H54 (cell line): ENCODE measurements at regions not wholly inside any gene's neighbourhood (a gene's known extent, or its start where the extent isn't known, plus 50 kb on each side); places are given as distances from the start of the nearest gene placed in this dataset.

ENCODE experiments used
- DNase-seq: peaks from one replicate; pipeline ENCODE4 v3.0.0; 2011; ENCODE audit warnings: low spot score, mixed read lengths; ENCODE audit not compliant: insufficient read length
- FAIRE-seq: peaks from 3 replicates; lab custom pipeline; 2011; peaks lifted over from hg19 to GRCh38; lab: Jason Lieb, UNC
- POLR2A ChIP-seq: IDR thresholded peaks from 2 replicates; pipeline ENCODE4 v1.6.1; 2011; ENCODE audit warnings: low read depth, mild to moderate bottlenecking, low read length

DNA sequence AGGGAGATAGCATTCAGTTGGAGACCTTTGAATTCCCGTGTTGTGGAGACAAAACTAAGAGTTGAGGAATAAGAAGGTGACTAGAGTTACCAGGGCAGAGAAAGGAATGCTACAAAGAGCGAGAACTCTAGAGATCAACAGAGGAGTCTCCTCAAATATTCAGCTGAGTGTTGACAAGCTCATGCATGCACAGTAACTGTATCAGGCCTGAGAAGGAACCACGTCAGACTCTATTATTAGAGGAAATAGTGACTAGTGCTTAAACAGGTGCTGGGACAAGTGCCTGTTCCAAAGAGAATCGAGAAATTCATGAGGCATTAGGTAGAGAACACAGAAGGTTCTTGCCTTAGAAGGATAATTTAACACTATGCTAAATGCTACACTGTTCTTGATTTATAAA, 333.8 kb upstream of the CHORDC1 start:
- no peak for DNase-seq
- TF ChIP-seq POLR2A, result no peak
- no peak for FAIRE-seq

DNA sequence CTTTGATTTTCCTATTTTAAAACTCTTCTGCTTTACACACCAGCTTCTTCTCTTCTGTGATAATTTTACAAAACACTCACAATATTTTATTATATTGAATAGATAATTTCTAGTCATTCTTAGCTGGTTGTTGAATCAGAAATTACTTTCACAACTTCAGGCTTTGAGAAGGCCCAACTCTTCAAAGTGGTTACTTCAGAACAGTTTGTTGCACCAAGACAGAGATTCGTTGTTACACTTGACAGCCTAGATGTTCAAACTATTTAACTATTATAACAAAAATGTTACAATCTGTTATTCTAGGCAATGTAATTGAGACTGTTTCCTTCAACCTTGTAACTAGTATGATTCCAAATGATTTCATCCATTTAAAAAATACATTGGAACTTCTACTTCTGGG, 333.2 kb upstream of the CHORDC1 start:
- no peak for TF ChIP-seq POLR2A
- FAIRE-seq (no peak), DNase-seq (no peak)

DNA sequence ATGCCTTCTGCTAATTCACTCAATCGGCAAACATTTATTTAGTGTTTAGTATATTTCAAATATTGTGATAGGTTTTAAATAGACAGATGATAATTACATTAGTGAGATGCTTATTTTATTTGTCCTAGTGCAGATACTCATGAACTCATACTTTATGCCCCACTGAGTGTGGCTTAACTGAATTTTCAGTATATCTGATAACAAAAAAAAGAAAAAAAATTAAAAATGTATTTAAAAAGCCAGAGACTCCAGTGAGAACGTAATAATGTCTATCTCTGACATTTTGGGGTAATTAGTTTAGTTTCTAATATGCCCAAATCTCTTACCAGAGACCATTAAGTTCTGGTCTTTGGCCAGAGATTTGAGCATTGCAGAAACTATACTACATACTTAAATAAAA, 332.6 kb upstream of the CHORDC1 start:
- DNase-seq, result no peak
- TF ChIP-seq POLR2A, result no peak
- FAIRE-seq, result no peak

DNA sequence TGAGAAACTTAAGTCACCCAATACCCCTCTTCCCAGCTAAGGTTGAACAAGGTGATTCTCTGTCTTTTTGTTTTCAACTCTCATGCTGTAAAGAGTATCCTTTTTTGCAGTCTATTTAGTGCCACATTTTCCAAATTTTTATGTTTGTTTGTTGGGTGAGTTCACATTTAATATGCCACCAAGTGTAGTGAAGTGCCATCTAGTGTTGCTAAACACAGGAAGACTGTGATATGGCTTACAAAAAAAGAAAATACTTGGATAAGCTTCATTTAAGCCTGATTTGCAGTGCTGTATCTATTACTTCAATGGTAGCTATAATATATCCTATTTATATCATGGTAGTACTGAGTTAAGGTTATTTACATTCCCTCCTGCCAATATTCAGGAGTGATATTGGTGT, 319.2 kb upstream of the CHORDC1 start:
- no peak for TF ChIP-seq POLR2A
- no peak for DNase-seq
- FAIRE-seq, result no peak

DNA sequence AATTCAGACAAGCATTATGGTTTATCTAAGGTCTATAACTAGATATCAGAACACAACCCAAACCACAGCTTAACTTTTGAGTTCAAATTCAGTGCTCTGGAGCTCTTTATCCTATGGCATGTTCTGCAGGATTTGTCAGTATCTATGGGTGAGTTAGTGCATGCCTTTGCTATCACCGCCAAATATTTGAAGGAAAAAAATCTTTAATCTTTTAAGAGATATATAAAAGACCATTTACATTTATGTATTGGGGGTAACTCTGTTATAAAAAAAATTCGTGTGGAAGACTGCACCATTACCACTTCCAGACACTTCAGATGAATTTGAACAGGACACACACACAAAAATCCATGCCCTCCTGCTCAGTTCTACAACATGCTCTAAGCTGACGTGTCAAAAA, 313.5 kb upstream of the CHORDC1 start:
- DNase-seq (no peak), FAIRE-seq (no peak)
- TF ChIP-seq POLR2A, result no peak

DNA sequence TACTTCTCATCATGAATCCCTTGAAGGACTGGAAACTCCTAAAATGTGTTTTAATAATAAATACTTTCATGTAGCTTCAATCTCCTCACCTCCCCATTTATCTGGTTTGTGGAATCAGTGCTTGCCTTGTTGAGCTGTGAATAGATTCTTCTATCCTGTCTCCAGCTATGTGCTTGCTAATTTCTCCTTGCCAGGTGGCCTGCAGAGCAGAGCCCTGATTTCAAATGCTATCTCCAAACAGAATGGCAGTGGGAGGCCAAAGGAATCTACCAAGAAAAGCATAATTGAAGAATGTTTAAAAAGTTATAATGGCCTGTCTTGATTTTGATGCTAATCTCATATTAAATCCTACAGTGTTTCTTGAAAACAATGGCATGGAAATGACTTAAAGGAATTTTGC, 309.3 kb upstream of the CHORDC1 start:
- FAIRE-seq (no peak), DNase-seq (no peak)
- TF ChIP-seq POLR2A, result no peak

DNA sequence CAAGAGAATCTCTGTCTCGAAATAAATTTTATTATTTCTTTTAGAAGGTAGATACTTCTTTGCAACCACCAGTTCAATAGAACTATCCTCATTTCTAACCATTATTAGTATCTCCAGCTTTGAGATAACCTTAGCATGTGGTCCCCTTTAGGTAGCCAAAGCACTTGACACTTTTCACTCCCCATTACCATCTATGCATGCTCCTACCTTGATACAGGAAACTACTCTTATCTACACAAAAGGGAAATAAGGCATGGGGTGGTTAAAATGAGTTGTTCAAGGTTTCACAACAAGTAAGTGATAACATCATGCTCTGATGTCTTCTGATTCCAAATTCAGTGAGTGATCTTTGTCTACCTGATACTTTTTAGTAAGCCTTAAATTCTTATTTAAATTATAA, 308.2 kb upstream of the CHORDC1 start:
- DNase-seq (no peak), FAIRE-seq (no peak)
- no peak for TF ChIP-seq POLR2A

DNA sequence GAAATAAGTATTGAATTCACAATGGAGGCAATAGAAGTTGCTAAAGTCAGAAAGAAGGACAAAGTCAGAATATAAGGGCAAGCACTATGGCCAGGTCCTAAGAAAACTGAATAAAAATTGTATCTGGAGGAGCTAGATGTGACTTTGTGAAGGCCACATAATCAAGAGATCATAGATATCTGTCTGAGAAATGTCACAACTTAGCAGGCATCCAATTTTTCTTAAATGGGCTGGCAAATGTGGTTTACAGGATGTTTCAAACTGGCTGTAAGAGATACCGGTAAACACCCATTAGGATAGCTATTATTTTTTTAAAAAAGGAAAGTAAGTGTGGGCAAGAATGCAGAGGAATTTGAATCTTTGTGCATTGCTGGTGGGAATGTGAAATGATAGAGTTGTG, 303.1 kb upstream of the CHORDC1 start:
- no peak for FAIRE-seq

DNA sequence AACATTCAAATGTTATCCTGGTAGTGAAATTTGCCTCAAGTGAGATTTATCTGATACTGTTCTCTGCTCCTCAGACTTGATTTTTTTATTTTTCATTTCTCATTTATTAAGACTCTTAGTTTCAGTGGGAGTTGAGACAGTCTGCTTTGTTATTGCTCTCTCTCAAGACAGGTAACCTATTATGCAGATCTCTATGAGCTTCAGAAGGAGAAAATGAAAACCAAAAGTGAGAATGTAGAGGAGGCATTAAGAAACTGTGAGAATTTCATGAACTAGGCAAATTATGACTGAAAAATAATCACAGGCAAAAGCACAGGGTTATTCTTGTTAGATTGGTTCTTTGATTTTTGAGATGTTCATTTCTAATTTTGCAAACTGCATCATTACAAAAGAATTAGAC, 290.0 kb upstream of the CHORDC1 start:
- TF ChIP-seq POLR2A, result no peak
- DNase-seq (no peak), FAIRE-seq (no peak)

More for the DNA sequence above, 303.1 kb upstream of the CHORDC1 start:
- TF ChIP-seq POLR2A, result no peak
- no peak for DNase-seq

DNA sequence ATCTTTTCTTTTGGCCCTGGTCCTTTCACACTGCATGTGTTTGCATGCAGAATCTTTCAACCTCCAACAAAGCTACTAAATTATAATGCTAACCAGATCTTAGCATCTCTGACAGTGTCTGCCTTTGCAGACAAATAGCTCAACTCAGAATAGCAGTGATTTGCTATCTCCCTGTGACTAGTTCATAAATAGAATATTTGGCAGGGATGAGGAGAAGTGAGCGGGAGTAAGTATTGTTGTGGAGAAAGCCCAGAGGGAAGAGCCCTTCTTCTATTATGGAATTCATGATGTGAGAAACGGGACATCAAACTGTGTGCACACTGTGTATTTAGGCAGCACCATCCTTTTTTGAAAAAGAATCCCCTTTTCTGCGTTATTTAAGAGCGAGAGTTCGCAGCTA, 288.0 kb upstream of the CHORDC1 start:
- FAIRE-seq (no peak), DNase-seq (no peak)
- no peak for TF ChIP-seq POLR2A

DNA sequence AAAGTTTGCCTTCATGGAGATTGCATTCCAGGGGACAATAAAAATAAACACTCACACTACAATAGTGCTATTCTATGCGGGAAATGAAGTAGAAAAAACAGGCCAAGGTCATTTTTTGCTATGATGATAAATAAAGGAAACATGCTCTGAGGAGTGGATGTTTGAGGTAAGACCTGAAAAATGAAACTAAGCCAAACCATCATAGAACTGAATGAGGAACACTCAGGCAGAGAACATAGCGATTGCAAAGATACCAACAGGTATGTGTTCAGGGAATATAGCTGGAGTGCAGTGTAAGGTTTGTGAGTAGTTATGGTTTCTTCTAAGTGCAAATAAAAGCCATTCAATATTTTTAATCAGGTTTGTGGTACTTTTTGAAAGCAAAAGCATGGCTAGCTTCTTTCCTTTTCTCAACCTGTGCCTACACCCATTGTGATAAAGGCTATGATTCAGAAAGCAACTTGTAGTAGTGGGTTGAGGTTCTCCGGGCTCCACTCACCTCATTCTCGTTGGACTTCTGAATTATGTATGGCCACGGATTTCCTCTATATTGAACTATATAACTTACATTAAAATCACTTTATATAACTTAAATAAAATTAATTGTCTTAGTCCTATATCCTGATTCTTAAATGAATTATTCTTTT, 278.2 kb upstream of the CHORDC1 start:
- no peak for DNase-seq
- TF ChIP-seq POLR2A, result no peak
- no peak for FAIRE-seq

DNA sequence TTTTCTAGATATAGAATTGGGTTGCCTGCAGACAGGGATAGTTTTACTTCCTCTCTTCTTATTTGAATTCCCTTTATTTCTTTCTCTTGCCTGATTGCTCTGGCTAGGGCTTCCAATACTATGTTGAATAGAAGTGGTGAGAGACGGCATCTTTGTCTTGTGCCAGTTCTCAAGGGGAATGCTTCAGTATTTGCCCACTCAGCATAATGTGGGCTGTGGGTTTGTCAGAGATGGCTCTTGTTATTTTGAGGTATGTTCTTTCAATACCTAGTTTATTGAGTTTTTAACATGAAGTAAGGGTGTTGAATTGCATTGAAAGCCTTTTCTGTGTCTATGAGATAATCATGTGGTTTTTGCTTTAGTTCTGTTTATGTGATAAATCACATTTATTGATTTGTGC, 273.9 kb upstream of the CHORDC1 start:
- DNase-seq (no peak), FAIRE-seq (no peak)
- no peak for TF ChIP-seq POLR2A

DNA sequence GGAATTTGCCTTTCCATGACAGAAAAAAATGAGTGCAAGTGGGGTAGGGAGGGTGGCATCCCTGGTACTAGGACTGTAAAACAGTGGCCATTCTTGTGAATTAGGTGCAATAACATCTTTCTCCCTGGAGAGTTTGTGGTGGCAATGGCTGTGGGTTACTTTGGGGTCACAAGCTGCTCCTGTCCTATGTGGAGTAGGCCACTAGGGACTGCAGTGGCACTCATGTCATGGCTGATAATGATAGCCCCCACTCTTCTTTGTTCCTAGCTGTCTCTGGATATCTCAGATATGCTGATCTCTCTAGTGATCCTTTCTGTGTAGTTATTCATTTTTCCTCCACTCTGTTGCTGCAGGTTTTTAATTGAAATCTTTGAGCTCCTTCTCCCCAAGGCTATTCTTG, 270.5 kb upstream of the CHORDC1 start:
- DNase-seq, result no peak
- FAIRE-seq, result no peak

DNA sequence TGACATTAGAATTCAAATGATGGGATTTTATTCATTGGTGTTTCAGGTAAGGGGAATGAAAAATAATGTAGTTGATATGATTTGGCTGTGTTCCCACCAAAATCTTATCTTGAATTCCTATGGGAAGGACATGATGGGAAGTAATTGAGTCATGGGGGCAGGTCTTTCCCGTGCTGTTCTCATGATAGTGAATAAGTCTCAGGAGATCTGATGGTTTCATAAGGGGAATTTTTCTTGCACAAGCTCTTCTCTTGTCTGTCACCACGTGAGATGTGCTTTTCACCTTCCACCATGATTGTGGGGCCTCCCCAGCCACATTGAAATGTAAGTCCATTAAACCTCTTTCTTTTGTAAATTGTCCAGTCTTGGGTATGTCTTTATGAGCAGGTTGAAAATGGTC, 268.6 kb upstream of the CHORDC1 start:
- DNase-seq (no peak), FAIRE-seq (no peak)
- TF ChIP-seq POLR2A, result no peak

More for the DNA sequence above, 270.5 kb upstream of the CHORDC1 start:
- TF ChIP-seq POLR2A, result no peak

DNA sequence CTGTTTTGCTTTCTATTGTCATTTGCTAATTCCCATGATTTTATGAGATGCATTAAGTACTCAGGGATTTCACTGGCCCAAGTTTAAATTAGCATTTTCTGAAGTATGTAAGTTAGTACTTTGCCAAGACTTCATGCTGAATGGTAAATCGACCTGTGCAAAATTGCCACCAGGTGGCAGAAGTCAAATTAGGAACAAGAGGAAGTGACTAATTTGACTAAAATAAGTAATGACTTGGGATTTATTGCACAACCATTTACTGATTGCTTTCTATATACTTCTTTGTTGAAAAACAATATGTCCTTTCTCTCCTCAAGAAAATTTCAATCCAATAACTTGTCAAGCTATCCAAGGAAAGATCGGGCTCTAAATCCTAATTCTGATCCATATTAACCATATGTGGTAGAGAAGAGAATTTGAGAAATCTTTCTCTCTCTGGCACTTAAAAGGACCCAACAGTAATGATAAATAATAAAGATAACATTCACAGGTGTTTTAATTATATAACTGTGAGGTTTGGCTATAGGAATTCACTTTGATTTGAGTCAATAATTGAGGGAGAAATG, 253.7 kb upstream of the CHORDC1 start:
- DNase-seq, result no peak
- no peak for FAIRE-seq
- TF ChIP-seq POLR2A, result no peak
